ENCODE measurements at regions not wholly inside any gene's neighbourhood (a gene's known extent, or its start where the extent isn't known, plus 50 kb on each side); places are given as distances from the start of the nearest gene placed in this dataset.

GRCh38 chr14:56709201-56709600 lies 101.1 kb downstream of the OTX2 start:
- TF ChIP-seq CTCF (IDR thresholded peaks at IDR 0.05; ENCODE audit: borderline replicate concordance, extremely low read depth, low read length, poor library complexity, severe bottlenecking) (no peak), EZH2 (IDR thresholded peaks at IDR 0.05; ENCODE audit: borderline replicate concordance, low read depth, low read length, severe bottlenecking) (no peak)
